Thyroid gland (tissue), 4 donors: ENCODE measurements at regions not wholly inside any gene's neighbourhood (a gene's known extent, or its start where the extent isn't known, plus 50 kb on each side); places are given as distances from the start of the nearest gene placed in this dataset.

Experiments
- POLR2A ChIP-seq, 2 donors: fragments of 450-650 bp; IDR thresholded peaks; one replicate each; pipeline ENCODE4 v1.6.1; 2017; ENCODE audit warnings: antibody characterized with exemption in 2 of 2, mild to moderate bottlenecking in 2 of 2, moderate library complexity in 1 of 2
- TF ChIP-seq, protein P1 (sequence below), 6 experiments: fragments of 200-600 bp in 3 of 6; fragments of 450-650 bp in 3 of 6; sonication (generic) in 3 of 6; IDR thresholded peaks; one replicate each; pipeline ENCODE4 v1.5.1; 2016 to 2019; ENCODE audit warnings: antibody characterized with exemption in 6 of 6, mild to moderate bottlenecking in 2 of 6, inconsistent platforms in 1 of 6, moderate library complexity in 1 of 6

DNA sequence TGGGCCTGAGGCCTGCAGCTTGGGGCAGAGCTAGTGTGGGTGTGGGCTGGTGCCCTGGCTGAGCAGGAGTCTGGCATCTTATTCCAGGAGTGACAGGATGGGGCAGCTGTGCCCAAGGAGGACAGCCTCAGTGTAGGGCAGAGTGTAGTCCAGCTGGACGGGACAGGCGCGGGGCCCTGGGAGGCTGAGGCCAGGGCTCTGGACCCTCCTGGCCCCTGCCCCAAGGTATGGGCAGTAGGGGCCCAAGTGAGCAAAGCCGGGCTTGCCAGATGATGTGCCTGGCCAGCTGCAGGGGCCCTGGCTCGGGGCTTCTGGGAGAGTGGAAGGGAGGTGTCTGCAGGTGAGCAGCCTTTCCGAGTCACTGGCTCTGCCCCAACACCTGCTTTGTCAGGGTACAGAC lies 1190.9 kb downstream of the BRD1 start:
- TF ChIP-seq, protein P1, sequence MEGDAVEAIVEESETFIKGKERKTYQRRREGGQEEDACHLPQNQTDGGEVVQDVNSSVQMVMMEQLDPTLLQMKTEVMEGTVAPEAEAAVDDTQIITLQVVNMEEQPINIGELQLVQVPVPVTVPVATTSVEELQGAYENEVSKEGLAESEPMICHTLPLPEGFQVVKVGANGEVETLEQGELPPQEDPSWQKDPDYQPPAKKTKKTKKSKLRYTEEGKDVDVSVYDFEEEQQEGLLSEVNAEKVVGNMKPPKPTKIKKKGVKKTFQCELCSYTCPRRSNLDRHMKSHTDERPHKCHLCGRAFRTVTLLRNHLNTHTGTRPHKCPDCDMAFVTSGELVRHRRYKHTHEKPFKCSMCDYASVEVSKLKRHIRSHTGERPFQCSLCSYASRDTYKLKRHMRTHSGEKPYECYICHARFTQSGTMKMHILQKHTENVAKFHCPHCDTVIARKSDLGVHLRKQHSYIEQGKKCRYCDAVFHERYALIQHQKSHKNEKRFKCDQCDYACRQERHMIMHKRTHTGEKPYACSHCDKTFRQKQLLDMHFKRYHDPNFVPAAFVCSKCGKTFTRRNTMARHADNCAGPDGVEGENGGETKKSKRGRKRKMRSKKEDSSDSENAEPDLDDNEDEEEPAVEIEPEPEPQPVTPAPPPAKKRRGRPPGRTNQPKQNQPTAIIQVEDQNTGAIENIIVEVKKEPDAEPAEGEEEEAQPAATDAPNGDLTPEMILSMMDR (IDR thresholded peaks at IDR 0.05): no peak
- no peak for TF ChIP-seq POLR2A (IDR thresholded peaks at IDR 0.05)
